Fibroblast of pulmonary artery (primary cell): ENCODE measurements at regions not wholly inside any gene's neighbourhood (a gene's known extent, or its start where the extent isn't known, plus 50 kb on each side); places are given as distances from the start of the nearest gene placed in this dataset.

ENCODE experiments used
- DNase-seq: peaks from one replicate; pipeline ENCODE4 v3.0.0-alpha.2; 2010; ENCODE audit warnings: low read depth
- H3K4me3 ChIP-seq: replicated peaks from 2 replicates; pipeline ENCODE4 v1.5.1; 2011; ENCODE audit warnings: low read depth, mild to moderate bottlenecking, control low read depth, low read length, moderate library complexity
- CTCF ChIP-seq: IDR thresholded peaks from 2 replicates; pipeline ENCODE4 v1.5.1; 2011; ENCODE audit warnings: mild to moderate bottlenecking, control low read depth, low read length, inconsistent platforms; ENCODE audit errors: missing control alignments

- DNase-seq = no peak
- H3K4me3 ChIP-seq = no peak overlapping the region
- no peak for TF ChIP-seq CTCF
These were observed 60.6 kb downstream of the RTL6 start for GRCh38 chr22:44437216-44438055.

DNA sequence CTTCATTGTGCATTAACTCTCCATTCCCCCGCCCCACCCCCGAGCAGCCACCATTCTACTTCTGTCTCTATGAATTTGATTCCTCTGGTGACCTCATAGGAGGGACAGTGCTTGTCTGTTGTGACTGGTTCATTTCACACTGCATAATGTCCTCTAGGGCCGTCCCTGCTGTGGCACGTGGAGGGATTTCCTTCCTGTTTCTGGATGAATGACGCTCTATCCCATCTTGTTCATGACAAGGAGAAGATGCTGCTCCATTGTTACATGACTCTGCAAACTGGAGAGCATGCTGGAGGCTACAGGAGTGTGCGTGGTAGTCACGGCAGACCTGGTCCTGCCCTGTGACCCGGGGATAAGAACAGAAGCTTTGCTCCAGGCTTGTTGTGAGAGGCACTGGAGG lies 61.3 kb downstream of the RTL6 start:
- DNase-seq = no peak
- H3K4me3 ChIP-seq = no peak overlapping the region
- TF ChIP-seq CTCF = no peak

DNA sequence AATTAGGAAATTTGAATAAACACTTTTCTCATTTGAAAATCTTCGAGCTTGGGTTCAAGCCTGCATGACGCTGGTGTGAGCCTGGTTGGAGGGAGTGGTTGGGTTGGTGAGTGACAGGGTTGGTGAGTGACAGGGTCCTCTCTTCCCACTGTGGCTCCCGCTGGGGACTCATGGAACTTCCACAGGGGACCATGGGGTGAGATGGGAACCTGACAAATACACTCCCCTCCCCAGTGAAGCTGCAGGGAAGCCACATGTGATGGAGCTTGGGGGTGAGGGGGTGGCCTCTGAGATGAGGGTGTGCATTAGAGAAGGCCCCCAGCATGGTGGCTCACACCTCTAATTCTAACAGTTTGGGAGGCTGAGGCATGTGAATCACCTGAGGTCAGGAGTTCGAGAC lies 66.8 kb downstream of the RTL6 start:
- no peak overlapping the region for H3K4me3 ChIP-seq
- no peak for TF ChIP-seq CTCF
- DNase-seq = no peak

DNA sequence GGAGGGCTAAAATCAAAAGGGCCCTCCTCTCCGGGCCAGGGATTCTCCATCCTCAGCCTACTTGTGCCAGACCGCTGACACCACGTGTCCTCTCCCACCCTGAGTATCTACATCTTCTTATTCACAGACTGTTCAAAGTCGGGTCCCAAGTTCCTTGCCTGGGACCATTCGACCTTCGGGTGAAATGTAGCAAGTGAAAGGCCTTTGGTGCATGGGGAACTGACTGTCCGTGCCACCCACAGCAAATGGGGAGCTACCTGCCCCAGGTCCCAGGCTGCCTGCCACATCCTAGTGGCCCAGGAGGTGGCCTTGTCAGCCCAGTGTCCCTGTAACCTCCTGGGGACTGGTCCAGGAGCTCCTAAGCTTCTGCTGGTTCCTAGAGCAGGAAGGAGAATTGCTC lies 67.3 kb downstream of the RTL6 start:
- H3K4me3 ChIP-seq = no peak overlapping the region
- TF ChIP-seq CTCF = no peak
- DNase-seq = no peak

DNA sequence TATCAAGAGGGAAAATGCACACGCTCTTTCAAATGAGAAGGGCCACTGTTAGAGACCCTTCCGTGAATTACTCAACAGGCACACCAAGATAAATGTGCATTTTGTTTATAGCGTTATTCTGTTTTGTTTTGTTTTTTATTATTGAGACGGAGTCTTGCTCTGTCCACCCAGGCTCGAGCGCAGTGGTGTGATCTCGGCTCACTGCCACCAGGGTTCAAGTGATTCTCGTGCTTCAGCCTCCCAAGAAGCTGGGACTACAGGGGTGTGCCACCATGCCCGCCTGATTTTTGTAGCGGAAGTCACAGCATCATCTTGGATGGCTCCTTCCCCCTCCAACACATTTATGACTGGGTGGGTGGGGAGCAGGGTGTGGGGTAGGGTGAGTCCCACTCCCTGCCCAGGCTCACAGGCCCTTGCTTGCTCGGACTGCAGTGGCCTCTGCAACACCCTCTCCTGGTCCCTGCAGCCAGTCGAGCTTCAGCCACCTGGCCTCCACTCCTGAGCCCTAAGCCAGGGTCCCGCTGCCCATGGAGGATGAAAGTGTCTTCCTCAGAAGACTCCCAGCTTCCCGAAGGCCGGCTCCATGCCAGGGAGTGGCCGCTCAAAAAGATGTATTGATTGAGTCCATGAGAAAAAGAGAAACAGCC lies 68.0 kb downstream of the RTL6 start:
- no peak overlapping the region for H3K4me3 ChIP-seq
- DNase-seq = no peak
- TF ChIP-seq CTCF = no peak

DNA sequence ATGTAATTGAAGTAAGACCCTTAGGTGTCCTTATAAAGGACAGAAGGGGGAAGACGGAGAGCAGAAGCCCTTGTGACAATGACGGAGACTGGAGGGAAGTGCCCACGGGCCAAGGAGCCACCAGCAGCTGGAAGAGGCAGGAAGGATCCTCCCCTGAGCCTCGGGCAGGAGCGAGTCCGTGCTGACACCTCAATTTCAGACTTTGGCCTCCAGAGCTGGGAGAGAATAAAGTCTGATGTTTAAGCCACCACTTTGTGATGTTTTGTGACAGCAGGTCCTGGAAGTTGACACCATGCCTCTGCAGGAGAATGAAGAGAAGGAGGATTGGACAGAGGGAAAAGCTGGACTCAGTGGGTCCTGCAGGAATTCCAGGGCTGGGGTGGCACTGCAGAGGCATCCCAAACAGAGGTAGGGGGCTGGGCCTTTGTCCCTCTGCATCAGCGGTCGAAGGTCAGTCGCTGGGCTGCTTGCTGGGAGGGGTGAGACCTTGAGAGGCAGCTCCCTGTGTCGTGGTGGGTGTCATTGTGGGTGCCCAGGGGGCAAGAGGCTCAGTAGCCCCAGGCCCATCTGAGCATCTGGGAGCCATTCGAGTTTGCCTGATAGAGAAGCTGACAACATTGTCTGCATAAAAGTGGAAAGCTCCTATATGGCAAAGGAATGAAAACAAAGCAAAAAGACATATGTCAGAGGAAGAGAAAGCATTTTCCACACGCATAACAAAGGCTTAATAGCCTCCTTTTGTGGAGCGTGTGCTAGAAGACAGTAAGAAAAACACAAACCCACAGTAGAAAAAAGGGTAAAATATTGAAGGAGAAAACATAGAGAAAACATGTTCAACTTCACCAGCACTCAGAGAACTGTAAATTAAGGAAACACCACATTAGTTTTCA lies 68.8 kb downstream of the RTL6 start:
- TF ChIP-seq CTCF = no peak
- DNase-seq = no peak
- no peak overlapping the region for H3K4me3 ChIP-seq
